ENCODE measurements at regions not wholly inside any gene's neighbourhood (a gene's known extent, or its start where the extent isn't known, plus 50 kb on each side); places are given as distances from the start of the nearest gene placed in this dataset.
"Not testable (repeated sequence)": the region's sequence is repeated elsewhere in the genome, so short reads cannot be mapped to it uniquely, and the experiment has no call there.

GRCh38 chr2:34899079-34899478 is 1300.0 kb upstream of the FAM98A start:
- no peak for DNase-seq

- no peak for DNase-seq
These were observed 1293.7 kb upstream of the FAM98A start for GRCh38 chr2:34892766-34893165.

DNA sequence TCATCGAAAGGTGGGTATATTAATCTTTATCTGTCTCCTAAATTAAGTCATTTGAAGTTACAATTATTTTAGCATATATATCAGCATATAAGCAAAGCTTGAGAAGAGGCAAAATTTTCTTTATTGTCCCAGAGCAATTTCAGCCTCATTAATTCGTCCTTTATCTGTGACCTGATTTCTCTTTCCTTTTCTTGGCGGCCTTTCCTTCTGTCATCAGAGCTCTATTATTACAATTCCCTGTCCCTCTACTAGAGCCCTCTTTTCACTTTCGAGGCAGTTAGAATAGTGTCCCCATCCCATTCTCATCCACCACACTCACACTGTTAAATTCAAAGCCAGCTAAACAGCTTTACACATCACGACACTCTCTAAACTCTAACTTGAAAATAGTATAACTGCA is 1293.2 kb upstream of the FAM98A start:
- no peak for DNase-seq

GRCh38 chr2:34875091-34875745 is 1276.1 kb upstream of the FAM98A start:
- no peak for DNase-seq

- no peak for DNase-seq
These were observed 1254.5 kb upstream of the FAM98A start for GRCh38 chr2:34853646-34854045.

GRCh38 chr2:34851804-34852203 is 1252.7 kb upstream of the FAM98A start:
- DNase-seq = no peak

DNA sequence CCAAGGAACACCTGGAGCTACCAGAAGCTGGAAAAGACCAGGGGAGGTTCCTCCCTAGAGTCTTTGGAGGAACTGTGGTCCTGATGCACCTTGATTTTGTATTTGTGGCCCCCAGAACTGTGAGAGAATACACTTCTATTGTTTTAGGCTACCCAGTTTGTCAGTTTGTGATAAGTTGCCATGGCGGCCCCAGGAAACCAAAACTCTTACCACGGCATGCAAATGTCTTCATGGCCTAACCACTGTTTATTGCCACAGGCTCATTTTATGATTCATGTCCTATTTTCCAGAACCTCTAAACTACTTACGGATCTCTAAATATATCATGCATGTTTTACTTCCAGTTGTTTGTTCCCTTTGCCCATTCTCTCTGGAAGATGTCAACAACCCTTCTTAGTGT is 1250.7 kb upstream of the FAM98A start:
- no peak for DNase-seq

DNA sequence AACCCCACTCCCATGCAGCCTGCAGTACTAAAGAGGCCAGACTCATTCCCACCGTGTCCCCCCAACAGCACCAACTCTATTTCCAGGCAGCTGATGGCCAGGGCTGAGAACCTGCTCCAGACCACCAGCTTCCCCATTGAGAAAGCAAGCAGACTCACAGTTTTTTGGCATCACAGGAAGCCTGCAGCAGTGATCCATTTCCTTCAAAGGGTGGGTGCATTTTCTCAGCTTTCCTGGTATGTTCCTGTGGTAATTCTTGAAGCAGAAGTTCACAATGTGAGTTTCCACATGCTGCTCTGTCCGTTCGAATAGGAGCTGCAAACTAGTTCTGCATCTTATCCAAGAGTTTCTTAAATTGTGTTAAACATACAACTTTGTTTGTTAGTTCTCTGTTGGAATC is 1249.6 kb upstream of the FAM98A start:
- no peak for DNase-seq

DNA sequence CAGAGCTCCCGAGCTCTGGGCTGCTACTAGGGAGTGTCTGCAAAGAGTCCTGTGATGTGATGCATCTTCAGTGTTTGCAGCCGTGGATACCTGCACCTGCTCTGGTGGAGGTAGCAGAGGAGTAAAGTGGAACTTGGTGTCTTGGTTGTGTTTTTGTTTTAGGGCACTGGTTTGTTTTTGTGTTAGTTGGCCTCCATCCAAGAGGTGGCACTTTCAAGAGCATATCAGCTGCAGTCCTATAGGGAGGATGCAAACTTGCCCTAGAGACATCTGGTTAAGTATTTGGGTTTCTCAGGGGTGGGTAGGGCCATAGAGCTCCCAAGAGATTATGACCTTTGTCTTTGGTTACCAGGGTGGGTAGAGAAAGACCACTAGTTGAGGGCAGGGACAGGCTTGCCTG is 1249.0 kb upstream of the FAM98A start:
- no peak for DNase-seq

DNA sequence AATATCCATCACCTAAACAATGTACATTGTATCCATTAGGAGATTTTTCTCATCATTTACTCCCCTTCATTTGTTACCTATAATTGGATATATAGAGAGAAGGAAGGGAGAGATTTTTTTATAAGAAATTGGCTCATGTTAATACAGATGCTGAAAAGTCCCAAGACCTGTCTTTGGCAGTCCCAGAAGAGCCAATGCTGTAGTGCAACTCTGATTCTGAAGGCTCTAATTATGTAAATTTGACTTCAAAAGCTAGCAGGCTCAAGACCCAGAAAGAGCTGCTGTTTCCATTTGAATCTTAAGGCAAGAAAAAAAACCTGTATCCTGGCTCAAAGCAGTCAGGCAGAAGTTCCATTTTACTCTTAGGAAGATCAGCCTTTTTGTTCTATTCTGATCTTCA is 1245.5 kb upstream of the FAM98A start:
- DNase-seq = no peak

DNA sequence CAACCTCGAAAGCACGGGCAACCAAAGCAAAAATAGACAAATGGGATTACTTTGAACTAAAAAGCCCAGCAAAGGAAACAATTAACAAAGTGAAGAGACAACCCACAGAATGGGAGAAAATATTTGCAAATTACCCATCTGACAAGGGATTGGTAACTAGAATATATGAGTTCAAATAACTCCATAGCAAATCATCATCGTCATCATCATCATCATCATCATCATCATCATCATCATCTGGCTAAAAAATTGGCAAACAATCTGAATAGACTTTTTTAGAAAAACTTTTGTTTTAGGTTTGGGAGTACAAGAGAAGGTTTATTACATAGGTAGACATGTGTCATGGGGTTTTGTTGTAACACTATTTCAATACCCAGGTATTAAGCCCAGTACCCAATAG is 1239.3 kb upstream of the FAM98A start:
- no peak for DNase-seq

- no peak for DNase-seq
These were observed 1237.3 kb upstream of the FAM98A start for GRCh38 chr2:34836361-34836760.

- no peak for DNase-seq
These were observed 1232.0 kb upstream of the FAM98A start for GRCh38 chr2:34831096-34831495.

- DNase-seq = no peak
These were observed 1229.4 kb upstream of the FAM98A start for GRCh38 chr2:34828481-34828880.

DNA sequence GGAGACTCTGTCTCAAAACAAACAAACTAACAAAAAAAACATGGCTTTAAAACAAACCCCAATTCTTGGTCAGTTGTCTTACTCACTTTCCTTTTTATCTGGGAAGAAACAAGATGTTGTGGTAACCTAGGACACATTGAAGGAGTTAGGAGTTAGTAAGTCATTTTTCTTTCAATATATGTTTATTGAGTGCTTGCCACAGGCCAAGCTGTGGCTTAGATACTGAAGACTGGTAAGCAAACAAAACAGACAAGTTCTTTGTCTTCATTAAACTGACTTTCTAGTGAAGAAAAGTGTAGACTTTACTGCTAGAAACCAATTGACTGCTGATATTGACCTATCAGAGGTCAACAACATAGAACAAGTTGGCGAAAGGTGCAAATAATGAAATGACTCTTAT is 1228.3 kb upstream of the FAM98A start:
- no peak for DNase-seq

DNA sequence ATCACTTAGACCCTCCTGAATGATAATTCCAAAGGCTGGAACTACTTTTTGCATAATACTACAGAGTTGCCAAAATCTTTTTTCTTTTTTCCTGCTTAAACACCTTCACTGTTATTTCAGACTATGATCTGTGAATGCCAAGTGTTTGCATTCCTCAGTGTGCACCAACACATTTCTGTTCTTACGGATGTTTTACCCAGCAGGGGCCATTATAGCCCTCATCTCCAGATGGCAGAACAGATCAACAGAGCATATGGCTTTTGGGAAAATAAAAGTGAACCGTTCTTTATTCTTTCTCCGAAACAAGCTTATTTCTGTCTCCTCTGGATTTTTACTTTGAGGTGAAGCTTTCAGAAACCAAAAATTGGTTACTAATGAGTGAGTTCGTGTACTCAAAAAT is 1226.6 kb upstream of the FAM98A start:
- DNase-seq = no peak

DNA sequence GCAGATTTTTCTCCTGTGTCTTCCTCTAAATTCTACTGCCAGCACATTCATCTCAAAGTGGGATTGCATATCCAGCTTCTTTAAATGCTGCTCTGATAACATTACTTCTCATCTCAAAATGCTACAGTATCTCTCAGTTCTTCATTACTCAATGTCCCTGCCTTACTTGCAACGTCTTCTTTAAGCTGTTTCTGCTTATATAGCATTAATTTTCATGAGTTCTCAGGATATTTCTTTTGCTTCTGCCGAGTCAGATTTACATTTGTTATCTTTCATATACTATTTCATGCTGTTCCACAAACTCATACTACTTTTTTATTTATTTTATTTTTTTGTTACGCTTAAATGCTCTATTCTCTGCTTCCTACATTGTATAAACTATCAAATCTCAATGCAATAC is 1223.5 kb upstream of the FAM98A start:
- no peak for DNase-seq

DNA sequence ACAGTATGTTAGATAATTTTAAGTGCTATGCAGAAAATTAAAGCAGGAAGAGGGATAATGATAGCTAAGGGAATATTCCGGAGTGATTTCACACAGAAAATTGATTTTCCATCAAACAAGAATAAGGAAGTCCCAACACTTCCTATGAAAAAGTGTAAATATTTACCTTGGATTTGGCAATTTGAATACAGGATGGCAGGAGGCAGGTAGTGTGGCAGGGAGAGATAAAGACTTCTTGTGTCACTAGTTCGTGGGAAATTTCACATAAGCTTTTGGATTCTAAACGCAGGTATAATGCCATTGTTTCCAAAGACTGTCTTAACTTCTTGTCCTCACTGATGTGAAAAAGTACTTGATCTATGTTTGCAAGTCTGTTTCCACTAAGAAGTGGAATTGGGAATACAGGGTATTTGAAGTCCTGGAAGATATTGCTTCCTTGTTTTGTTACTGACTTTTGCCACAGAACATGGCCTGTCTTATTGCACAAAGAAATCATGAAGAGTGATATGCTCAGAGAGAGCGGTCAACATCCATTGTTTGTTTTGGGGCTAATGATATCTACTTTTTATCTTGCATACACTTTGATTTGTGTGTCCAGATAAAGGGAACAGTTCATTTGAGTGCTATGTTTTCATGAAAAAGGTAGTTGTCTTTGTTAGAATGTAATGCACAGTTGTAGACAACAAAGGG is 1216.1 kb upstream of the FAM98A start:
- no peak for DNase-seq

DNA sequence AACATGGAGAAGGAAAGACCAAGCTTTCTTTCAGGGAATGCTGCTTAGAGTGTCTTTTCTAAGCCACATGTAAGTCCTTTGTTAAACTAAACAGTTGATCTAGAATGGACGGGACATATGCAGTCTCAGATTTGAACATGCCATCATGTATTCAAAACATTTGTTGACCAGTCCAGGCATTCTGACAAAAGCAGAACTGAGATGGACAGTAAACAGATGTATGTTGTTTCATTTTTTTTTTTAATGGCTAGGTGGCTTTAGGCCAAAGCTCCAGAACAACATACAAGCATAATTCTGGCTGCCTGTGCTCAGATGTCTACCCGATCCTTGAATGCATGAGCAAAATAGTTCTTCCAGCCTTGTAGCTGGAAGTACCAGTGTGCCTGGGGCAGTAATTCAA is 1211.4 kb upstream of the FAM98A start:
- DNase-seq = no peak

DNA sequence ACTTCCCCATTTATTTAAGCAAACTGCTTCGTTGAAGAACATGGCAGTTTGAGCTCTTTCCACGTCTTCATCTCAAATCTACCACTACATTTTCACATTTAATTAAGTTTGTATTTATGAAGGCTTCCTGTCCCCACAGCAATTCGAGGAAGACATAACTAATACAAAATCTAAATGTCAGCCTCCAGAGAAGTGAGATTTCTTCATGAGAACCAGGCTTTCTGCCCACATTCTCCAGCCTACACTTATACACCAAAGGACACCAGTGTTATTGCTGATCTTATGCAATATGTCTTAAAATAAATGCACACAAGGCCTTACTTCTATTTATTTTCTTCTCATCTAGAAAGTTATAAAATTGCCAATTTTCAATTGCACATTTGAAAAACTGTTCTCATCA is 1209.3 kb upstream of the FAM98A start:
- no peak for DNase-seq

DNA sequence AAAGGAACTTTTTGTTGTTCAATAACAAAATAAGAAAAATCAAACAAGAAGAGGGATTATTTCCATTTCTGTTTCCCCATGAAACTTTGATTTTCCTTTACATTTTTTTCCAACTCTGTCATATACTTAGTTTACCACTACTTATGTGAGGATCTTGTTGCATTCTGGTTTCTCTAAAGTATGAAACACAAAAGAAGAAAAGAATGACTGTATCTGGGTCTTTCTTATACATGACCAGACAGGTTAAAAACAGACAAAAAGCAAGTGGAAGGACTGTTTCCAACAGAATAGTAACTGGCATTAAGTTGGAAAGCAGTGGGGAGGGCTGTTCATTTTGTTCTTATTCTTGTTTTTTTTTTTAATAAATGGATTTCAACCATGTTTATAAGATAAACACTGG is 1207.8 kb upstream of the FAM98A start:
- no peak for DNase-seq

DNA sequence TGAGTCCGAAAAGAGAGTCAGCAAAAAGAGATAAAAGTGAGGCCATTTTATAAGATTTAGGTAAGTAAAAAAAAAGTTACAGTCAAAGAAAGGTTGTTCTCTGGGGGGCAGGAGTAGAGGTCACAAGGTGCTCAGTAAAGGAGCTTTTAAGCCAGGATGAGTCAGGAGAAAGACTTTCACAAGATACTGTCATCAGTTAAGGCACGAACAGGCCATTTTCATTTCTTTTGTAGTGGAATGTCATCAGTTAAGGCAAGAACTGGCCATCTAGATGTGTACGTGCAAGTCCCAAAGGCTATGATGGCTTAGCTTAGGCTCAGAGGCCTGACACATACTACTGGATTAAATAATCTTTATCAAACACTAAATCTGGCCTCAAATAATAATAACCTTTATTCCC is 1207.3 kb upstream of the FAM98A start:
- no peak for DNase-seq

DNA sequence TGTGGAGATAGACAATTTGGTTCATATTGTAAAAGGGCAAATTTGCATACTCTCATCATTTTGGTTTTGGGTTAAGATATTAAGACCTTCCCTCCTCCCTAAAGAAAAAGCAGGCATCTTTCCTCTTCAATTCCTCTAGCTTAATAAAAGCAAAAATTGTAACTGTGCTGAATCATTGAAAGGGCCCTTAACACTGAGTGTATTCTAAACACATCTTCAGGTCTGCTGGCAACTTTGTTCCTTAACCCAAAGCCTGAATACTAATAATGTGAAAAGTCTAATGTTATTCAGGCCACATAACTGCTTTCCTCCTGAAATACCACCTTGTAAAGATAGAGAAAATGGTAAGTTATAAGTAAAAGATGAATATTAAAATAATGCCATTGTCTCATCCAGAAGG is 1200.5 kb upstream of the FAM98A start:
- DNase-seq = no peak

DNA sequence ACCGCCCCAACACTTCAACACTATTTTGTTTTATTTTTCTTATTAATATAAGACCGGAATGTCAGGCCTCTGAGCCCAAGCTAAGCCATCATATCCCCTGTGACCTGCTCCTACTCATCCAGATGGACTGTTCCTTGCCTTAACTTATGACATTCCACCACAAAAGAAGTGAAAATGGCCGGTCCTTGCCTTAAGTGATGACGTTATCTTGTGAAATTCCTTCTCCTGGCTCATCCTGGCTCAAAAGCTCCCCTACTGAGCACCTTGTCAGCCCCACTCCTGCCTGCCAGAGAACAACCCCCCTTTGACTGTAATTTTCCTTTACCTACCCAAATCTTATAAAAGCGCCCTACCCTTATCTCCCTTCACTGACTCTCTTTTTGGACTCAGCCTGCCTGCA is 1196.5 kb upstream of the FAM98A start:
- not testable (repeated sequence) for DNase-seq

- DNase-seq = no peak
These were observed 1190.1 kb upstream of the FAM98A start for GRCh38 chr2:34789169-34789568.

Measured in NCI-H345 (cell line).